ENCODE measurements at regions not wholly inside any gene's neighbourhood (a gene's known extent, or its start where the extent isn't known, plus 50 kb on each side); places are given as distances from the start of the nearest gene placed in this dataset.

GRCh38 chr6:22141241-22141745 lies 155.5 kb downstream of the PRL start:
- no peak for DNase-seq
- Histone ChIP-seq H3K79me2 (ENCODE audit: low read length) (no peaks in the 10 kb centered on the region), H3K4me1 (ENCODE audit: low read length) (no peaks in the 10 kb centered on the region), H3K9me2 (replicated peaks; ENCODE audit: insufficient read depth, low read length) (no peaks in the 10 kb centered on the region), H3K4me2 (ENCODE audit: low read depth, low read length) (no peak overlapping the region), H3K36me3 (replicated peaks; ENCODE audit: insufficient read depth, low read length) (no peaks in the 10 kb centered on the region), H3K9me3 (replicated peaks; ENCODE audit: insufficient read depth, low read length) (no peaks in the 10 kb centered on the region), H2AFZ (ENCODE audit: low read length) (no peak overlapping the region), H3F3A (ENCODE audit: insufficient read depth, low read length) (no peaks in the 10 kb centered on the region), H3K9ac (ENCODE audit: low read length) (no peak overlapping the region), H3K27ac (ENCODE audit: low read length) (no peak overlapping the region), H3K27me3 (replicated peaks; ENCODE audit: insufficient read depth, low read length) (no peaks in the 10 kb centered on the region), H4K20me1 (ENCODE audit: insufficient read depth, low read length) (no peaks in the 10 kb centered on the region), H3K4me3 (ENCODE audit: low read length) (no peak overlapping the region)
- TF ChIP-seq EZH2phosphoT487 (IDR thresholded peaks at IDR 0.05; ENCODE audit: low read length) (no peak), EZH2 (optimal IDR thresholded peaks at IDR 0.05; ENCODE audit: low read depth, low read length) (no peak)
- TF ChIP-seq, protein P1, sequence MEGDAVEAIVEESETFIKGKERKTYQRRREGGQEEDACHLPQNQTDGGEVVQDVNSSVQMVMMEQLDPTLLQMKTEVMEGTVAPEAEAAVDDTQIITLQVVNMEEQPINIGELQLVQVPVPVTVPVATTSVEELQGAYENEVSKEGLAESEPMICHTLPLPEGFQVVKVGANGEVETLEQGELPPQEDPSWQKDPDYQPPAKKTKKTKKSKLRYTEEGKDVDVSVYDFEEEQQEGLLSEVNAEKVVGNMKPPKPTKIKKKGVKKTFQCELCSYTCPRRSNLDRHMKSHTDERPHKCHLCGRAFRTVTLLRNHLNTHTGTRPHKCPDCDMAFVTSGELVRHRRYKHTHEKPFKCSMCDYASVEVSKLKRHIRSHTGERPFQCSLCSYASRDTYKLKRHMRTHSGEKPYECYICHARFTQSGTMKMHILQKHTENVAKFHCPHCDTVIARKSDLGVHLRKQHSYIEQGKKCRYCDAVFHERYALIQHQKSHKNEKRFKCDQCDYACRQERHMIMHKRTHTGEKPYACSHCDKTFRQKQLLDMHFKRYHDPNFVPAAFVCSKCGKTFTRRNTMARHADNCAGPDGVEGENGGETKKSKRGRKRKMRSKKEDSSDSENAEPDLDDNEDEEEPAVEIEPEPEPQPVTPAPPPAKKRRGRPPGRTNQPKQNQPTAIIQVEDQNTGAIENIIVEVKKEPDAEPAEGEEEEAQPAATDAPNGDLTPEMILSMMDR (IDR thresholded peaks at IDR 0.05; ENCODE audit: low read length): no peak

DNA sequence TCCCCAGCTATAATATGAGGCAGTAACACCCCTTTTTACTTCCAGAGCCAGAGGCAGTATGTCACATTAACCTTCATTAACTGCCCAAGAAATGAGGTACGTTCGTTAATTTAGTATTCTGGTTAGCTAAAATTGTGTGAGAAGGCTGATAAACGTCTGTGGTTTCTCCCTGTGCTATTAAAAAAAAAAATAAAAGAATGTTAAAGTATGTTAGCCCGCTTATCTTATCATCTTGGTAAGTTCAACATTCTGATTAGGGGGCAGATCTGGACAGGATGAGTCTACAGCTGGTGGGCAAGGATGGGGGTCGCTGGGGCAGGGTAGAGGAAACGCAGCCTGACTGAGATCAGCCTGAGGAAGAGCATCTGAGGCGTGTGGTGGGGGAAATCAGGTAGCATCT lies 154.0 kb downstream of the PRL start:
- no peak overlapping the region for H2AFZ ChIP-seq (ENCODE audit: low read length)
- H3K27ac ChIP-seq (ENCODE audit: low read length): no peak overlapping the region
- no peaks in the 10 kb centered on the region for H3K27me3 ChIP-seq (replicated peaks; ENCODE audit: insufficient read depth, low read length)
- H3K79me2 ChIP-seq (ENCODE audit: low read length): no peaks in the 10 kb centered on the region
- H3K4me3 ChIP-seq (ENCODE audit: low read length): no peak overlapping the region
- no peaks in the 10 kb centered on the region for H3K9me2 ChIP-seq (replicated peaks; ENCODE audit: insufficient read depth, low read length)
- no peak for TF ChIP-seq EZH2 (optimal IDR thresholded peaks at IDR 0.05; ENCODE audit: low read depth, low read length)
- TF ChIP-seq, protein P1 (IDR thresholded peaks at IDR 0.05; ENCODE audit: low read length): no peak
- no peak for TF ChIP-seq EZH2phosphoT487 (IDR thresholded peaks at IDR 0.05; ENCODE audit: low read length)
- no peak overlapping the region for H3K9ac ChIP-seq (ENCODE audit: low read length)
- no peaks in the 10 kb centered on the region for H3F3A ChIP-seq (ENCODE audit: insufficient read depth, low read length)
- H3K9me3 ChIP-seq (replicated peaks; ENCODE audit: insufficient read depth, low read length): no peaks in the 10 kb centered on the region
- H3K36me3 ChIP-seq (replicated peaks; ENCODE audit: insufficient read depth, low read length): no peaks in the 10 kb centered on the region
- H3K4me1 ChIP-seq (ENCODE audit: low read length): no peaks in the 10 kb centered on the region
- H4K20me1 ChIP-seq (ENCODE audit: insufficient read depth, low read length): no peaks in the 10 kb centered on the region
- no peak overlapping the region for H3K4me2 ChIP-seq (ENCODE audit: low read depth, low read length)
- DNase-seq: no peak

GRCh38 chr6:22145376-22145775 lies 151.5 kb downstream of the PRL start:
- H3K36me3 ChIP-seq (replicated peaks; ENCODE audit: insufficient read depth, low read length): no peaks in the 10 kb centered on the region
- H3K4me2 ChIP-seq (ENCODE audit: low read depth, low read length): no peak overlapping the region
- H3K9ac ChIP-seq (ENCODE audit: low read length): no peak overlapping the region
- no peaks in the 10 kb centered on the region for H3K79me2 ChIP-seq (ENCODE audit: low read length)
- no peaks in the 10 kb centered on the region for H3K9me2 ChIP-seq (replicated peaks; ENCODE audit: insufficient read depth, low read length)
- H3K27me3 ChIP-seq (replicated peaks; ENCODE audit: insufficient read depth, low read length): no peaks in the 10 kb centered on the region
- no peaks in the 10 kb centered on the region for H3F3A ChIP-seq (ENCODE audit: insufficient read depth, low read length)
- no peak overlapping the region for H2AFZ ChIP-seq (ENCODE audit: low read length)
- no peaks in the 10 kb centered on the region for H3K9me3 ChIP-seq (replicated peaks; ENCODE audit: insufficient read depth, low read length)
- DNase-seq: no peak
- H3K4me1 ChIP-seq (ENCODE audit: low read length): no peaks in the 10 kb centered on the region
- no peaks in the 10 kb centered on the region for H4K20me1 ChIP-seq (ENCODE audit: insufficient read depth, low read length)
- TF ChIP-seq EZH2 (optimal IDR thresholded peaks at IDR 0.05; ENCODE audit: low read depth, low read length) (no peak), EZH2phosphoT487 (IDR thresholded peaks at IDR 0.05; ENCODE audit: low read length) (no peak)
- TF ChIP-seq, protein P1 (IDR thresholded peaks at IDR 0.05; ENCODE audit: low read length): no peak
- H3K27ac ChIP-seq (ENCODE audit: low read length): no peak overlapping the region
- H3K4me3 ChIP-seq (ENCODE audit: low read length): no peak overlapping the region

All from MM.1S (cell line).